Fibroblast of peridontal ligament (primary cell): ENCODE measurements at regions not wholly inside any gene's neighbourhood (a gene's known extent, or its start where the extent isn't known, plus 50 kb on each side); places are given as distances from the start of the nearest gene placed in this dataset.
"Not testable (repeated sequence)": the region's sequence is repeated elsewhere in the genome, so short reads cannot be mapped to it uniquely, and the experiment has no call there.

Experiments used
- DNase-seq: peaks from one replicate; pipeline ENCODE4 v3.0.0-alpha.2; 2010; ENCODE audit errors: extremely low read depth

GRCh38 chr13:73301622-73302021, 242.8 kb downstream of the KLF5 start:
- DNase-seq, result not testable (repeated sequence)

GRCh38 chr13:73300718-73301425, 242.1 kb downstream of the KLF5 start:
- no peak for DNase-seq

- no peak for DNase-seq
Measured at GRCh38 chr13:73299787-73300186, 241.0 kb downstream of the KLF5 start.

- no peak for DNase-seq
Measured at GRCh38 chr13:73293913-73294523, 235.2 kb downstream of the KLF5 start.

- DNase-seq, result no peak
Measured at GRCh38 chr13:73292127-73292526, 233.3 kb downstream of the KLF5 start.

- DNase-seq, result no peak
Measured at GRCh38 chr13:73290844-73291243, 232.0 kb downstream of the KLF5 start.

GRCh38 chr13:73288596-73288995, 229.8 kb downstream of the KLF5 start:
- no peak for DNase-seq

GRCh38 chr13:73287831-73288230, 229.0 kb downstream of the KLF5 start:
- no peak for DNase-seq

- no peak for DNase-seq
Measured at GRCh38 chr13:73286942-73287620, 228.3 kb downstream of the KLF5 start.

GRCh38 chr13:73286177-73286576, 227.4 kb downstream of the KLF5 start:
- no peak for DNase-seq

- no peak for DNase-seq
Measured at GRCh38 chr13:73284081-73284874, 225.5 kb downstream of the KLF5 start.

- no peak for DNase-seq
Measured at GRCh38 chr13:73283636-73284035, 224.8 kb downstream of the KLF5 start.

- DNase-seq, result no peak
Measured at GRCh38 chr13:73281746-73282145, 222.9 kb downstream of the KLF5 start.

GRCh38 chr13:73278186-73278585, 219.4 kb downstream of the KLF5 start:
- DNase-seq, result no peak

- no peak for DNase-seq
Measured at GRCh38 chr13:73275163-73275562, 216.4 kb downstream of the KLF5 start.

- DNase-seq, result no peak
Measured at GRCh38 chr13:73274147-73274546, 215.3 kb downstream of the KLF5 start.

GRCh38 chr13:73273745-73274144, 214.9 kb downstream of the KLF5 start:
- DNase-seq, result peak; percentile 14

GRCh38 chr13:73273276-73273675, 214.5 kb downstream of the KLF5 start:
- DNase-seq, result no peak

- no peak for DNase-seq
Measured at GRCh38 chr13:73272831-73273230, 214.0 kb downstream of the KLF5 start.

- DNase-seq, result no peak
Measured at GRCh38 chr13:73268306-73268705, 209.5 kb downstream of the KLF5 start.

- no peak for DNase-seq
Measured at GRCh38 chr13:73266640-73267180, 207.9 kb downstream of the KLF5 start.
